OCI-LY1 (cell line): ENCODE measurements at regions not wholly inside any gene's neighbourhood (a gene's known extent, or its start where the extent isn't known, plus 50 kb on each side); places are given as distances from the start of the nearest gene placed in this dataset.
"Not testable (repeated sequence)": the region's sequence is repeated elsewhere in the genome, so short reads cannot be mapped to it uniquely, and the experiment has no call there.

Source experiments
- H2AFZ ChIP-seq: fragments of 200-600 bp; sonication (generic), shearing (Covaris generic); 2 replicates; pipeline ENCODE4 v1.6.0; 2014; ENCODE audit warnings: antibody characterized with exemption, mild to moderate bottlenecking, low read length
- H3F3A ChIP-seq: fragments of 200-600 bp; sonication (generic), shearing (Covaris generic); 2 replicates; pipeline ENCODE4 v1.6.0; 2014; ENCODE audit warnings: mild to moderate bottlenecking, antibody characterized with exemption, low read length, moderate library complexity; ENCODE audit not compliant: insufficient read depth
- H3K27ac ChIP-seq: fragments of 200-600 bp; sonication (generic); 2 replicates; pipeline ENCODE4 v1.5.1; 2014; ENCODE audit warnings: low read length, mixed run types, mild to moderate bottlenecking, low read depth; ENCODE audit not compliant: poor library complexity, severe bottlenecking
- H3K27me3 ChIP-seq: fragments of 200-600 bp; sonication (generic); 2 replicates; pipeline ENCODE4 v1.6.0; 2014; ENCODE audit warnings: antibody characterized with exemption, mild to moderate bottlenecking, low read length, moderate library complexity; ENCODE audit not compliant: insufficient read depth
- H3K36me3 ChIP-seq: fragments of 200-600 bp; sonication (generic); 2 replicates; pipeline ENCODE4 v1.6.1; 2014; ENCODE audit warnings: mild to moderate bottlenecking, antibody characterized with exemption, low read length, moderate library complexity, mixed read lengths; ENCODE audit not compliant: insufficient read depth
- H3K4me1 ChIP-seq: fragments of 200-600 bp; sonication (generic); 2 replicates; pipeline ENCODE4 v1.5.1; 2014; ENCODE audit warnings: mild to moderate bottlenecking, low read length, moderate library complexity; ENCODE audit not compliant: insufficient read depth, severe bottlenecking
- H3K4me2 ChIP-seq: fragments of 200-600 bp; sonication (generic), shearing (Covaris generic); 2 replicates; pipeline ENCODE4 v1.6.1; 2014; ENCODE audit warnings: low read length
- H3K4me3 ChIP-seq: fragments of 200-600 bp; sonication (generic); 2 replicates; pipeline ENCODE4 v1.5.1; 2014; ENCODE audit warnings: low read length, low read depth, mild to moderate bottlenecking, mixed read lengths; ENCODE audit not compliant: poor library complexity, severe bottlenecking
- H3K79me2 ChIP-seq: fragments of 200-600 bp; shearing (Covaris generic); 2 replicates; pipeline ENCODE4 v1.6.1; 2016; ENCODE audit warnings: mixed run types, low read length, mixed read lengths; ENCODE audit not compliant: insufficient read depth
- H3K9ac ChIP-seq: fragments of 200-600 bp; sonication (generic), shearing (Covaris generic); 2 replicates; pipeline ENCODE4 v1.6.1; 2014; ENCODE audit warnings: mild to moderate bottlenecking, low read length, mixed read lengths
- H3K9me2 ChIP-seq: fragments of 200-600 bp; sonication (generic), shearing (Covaris generic); 2 replicates; pipeline ENCODE4 v1.6.1; 2014; ENCODE audit warnings: low read depth, mild to moderate bottlenecking, low read length, mixed read lengths
- H3K9me3 ChIP-seq: fragments of 200-600 bp; shearing (Covaris generic); 2 replicates; pipeline ENCODE4 v1.6.1; 2014; ENCODE audit warnings: low read length, mixed read lengths
- H4K20me1 ChIP-seq: fragments of 200-600 bp; sonication (generic), shearing (Covaris generic); 2 replicates; pipeline ENCODE4 v1.6.0; 2016; ENCODE audit warnings: mild to moderate bottlenecking, low read length; ENCODE audit not compliant: insufficient read depth
- CTCF ChIP-seq: fragments of 200-600 bp; sonication (generic), shearing (Covaris generic); IDR thresholded peaks from 2 replicates; pipeline ENCODE4 v1.5.1; 2017; ENCODE audit warnings: mild to moderate bottlenecking, antibody characterized with exemption, low read length, moderate library complexity, mixed read lengths
- EZH2 ChIP-seq: fragments of 200-600 bp; sonication (generic), shearing (Covaris generic); IDR thresholded peaks from 2 replicates; pipeline ENCODE4 v1.8.0; 2017; ENCODE audit warnings: borderline replicate concordance, mixed run types, mild to moderate bottlenecking, antibody characterized with exemption, low read length, moderate library complexity, mixed read lengths

DNA sequence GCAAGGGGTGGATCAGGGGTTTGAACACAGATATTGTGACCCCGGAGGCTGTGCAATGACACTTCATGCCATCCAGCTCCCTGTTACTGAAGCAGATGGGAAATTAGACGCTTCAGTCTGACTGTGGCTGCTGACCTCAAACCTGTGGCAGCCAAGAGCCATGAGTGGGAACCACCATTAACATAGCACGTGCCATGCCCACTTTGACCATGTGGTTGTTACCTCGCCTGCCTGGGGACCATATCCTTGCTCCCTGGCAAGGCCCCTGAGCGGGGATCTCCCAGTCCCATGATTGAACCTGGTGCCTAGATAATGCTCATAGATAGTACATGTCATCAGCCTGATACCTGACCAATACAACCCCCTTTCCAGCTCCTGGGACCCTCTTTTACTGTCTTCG is 68.9 kb downstream of the CYP26B1 start:
- Histone ChIP-seq H3K36me3 (no peaks in the 10 kb centered on the region), H4K20me1 (no peaks in the 10 kb centered on the region), H3K79me2 (no peaks in the 10 kb centered on the region), H3K9me3 (no peaks in the 10 kb centered on the region), H3K27me3 (no peaks in the 10 kb centered on the region), H3K4me3 (no peak overlapping the region), H2AFZ (no peak overlapping the region), H3K4me1 (no peaks in the 10 kb centered on the region), H3K27ac (no peak overlapping the region), H3K9ac (no peak overlapping the region), H3K9me2 (no peaks in the 10 kb centered on the region), H3K4me2 (no peak overlapping the region), H3F3A (no peaks in the 10 kb centered on the region)
- TF ChIP-seq EZH2, result no peak
- TF ChIP-seq CTCF, result no peak

DNA sequence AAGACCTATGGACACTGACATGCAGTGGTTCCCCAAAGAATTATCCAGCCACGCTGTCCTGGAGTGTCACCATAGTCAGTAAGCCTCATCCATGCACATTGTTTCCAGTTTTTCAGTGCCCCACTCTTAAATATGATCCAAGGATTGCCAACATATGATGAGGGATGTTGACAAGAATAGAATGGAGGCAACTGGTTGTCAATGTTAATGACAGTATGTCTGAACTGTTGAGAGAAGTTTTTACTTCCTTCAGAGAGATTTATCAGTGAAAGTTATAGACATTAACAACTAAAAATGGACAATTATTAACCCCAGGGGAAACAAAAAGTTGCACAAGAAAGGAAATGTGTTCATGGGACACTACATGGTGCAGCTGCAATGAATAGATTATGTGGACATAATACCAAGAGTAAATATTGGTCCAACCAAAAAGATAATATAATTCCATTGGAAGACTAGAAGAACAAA is 69.9 kb downstream of the CYP26B1 start:
- no peak overlapping the region for H3K27ac ChIP-seq
- H2AFZ ChIP-seq, result no peak overlapping the region
- no peaks in the 10 kb centered on the region for H3K4me1 ChIP-seq
- H4K20me1 ChIP-seq, result no peaks in the 10 kb centered on the region
- no peaks in the 10 kb centered on the region for H3K36me3 ChIP-seq
- H3K9me3 ChIP-seq, result no peaks in the 10 kb centered on the region
- no peak for TF ChIP-seq CTCF
- TF ChIP-seq EZH2, result no peak
- no peaks in the 10 kb centered on the region for H3F3A ChIP-seq
- H3K4me3 ChIP-seq, result no peak overlapping the region
- no peaks in the 10 kb centered on the region for H3K27me3 ChIP-seq
- H3K9me2 ChIP-seq, result no peaks in the 10 kb centered on the region
- no peak overlapping the region for H3K4me2 ChIP-seq
- no peaks in the 10 kb centered on the region for H3K79me2 ChIP-seq
- no peak overlapping the region for H3K9ac ChIP-seq

DNA sequence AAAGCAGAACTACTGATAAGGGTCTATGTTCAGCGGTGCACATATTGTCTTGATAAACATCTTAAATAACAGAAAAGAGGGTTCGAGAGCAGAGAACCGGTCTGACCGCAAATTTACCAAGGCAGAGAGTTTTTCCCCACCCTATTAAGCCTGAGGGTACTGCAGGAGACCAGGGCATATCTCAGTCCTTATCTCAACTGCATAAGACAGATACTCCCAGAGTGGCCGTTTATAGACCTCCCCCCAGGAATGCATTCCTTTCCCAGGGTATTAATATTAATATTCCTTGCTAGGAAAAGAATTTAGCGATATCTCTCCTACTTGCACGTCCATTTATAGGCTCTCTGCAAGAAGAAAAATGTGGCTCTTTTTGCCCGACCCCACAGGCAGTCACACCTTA is 74.3 kb downstream of the CYP26B1 start:
- H3K9ac ChIP-seq, H3K4me2 ChIP-seq, H3F3A ChIP-seq, H3K9me3 ChIP-seq, H3K27ac ChIP-seq, H4K20me1 ChIP-seq, H3K36me3 ChIP-seq, H3K4me3 ChIP-seq, H3K4me1 ChIP-seq, H3K79me2 ChIP-seq, H2AFZ ChIP-seq, H3K9me2 ChIP-seq, H3K27me3 ChIP-seq: not testable (repeated sequence)

- H3F3A ChIP-seq, H2AFZ ChIP-seq, H3K79me2 ChIP-seq, H3K9me3 ChIP-seq, H3K4me1 ChIP-seq, H3K4me2 ChIP-seq, H3K4me3 ChIP-seq, H4K20me1 ChIP-seq, H3K9ac ChIP-seq, H3K27ac ChIP-seq, H3K36me3 ChIP-seq, H3K9me2 ChIP-seq, H3K27me3 ChIP-seq: not testable (repeated sequence)
Measured at GRCh38 chr2:72064197-72064596, 83.5 kb downstream of the CYP26B1 start.
